ENCODE measurements at regions not wholly inside any gene's neighbourhood (a gene's known extent, or its start where the extent isn't known, plus 50 kb on each side); places are given as distances from the start of the nearest gene placed in this dataset.

DNA sequence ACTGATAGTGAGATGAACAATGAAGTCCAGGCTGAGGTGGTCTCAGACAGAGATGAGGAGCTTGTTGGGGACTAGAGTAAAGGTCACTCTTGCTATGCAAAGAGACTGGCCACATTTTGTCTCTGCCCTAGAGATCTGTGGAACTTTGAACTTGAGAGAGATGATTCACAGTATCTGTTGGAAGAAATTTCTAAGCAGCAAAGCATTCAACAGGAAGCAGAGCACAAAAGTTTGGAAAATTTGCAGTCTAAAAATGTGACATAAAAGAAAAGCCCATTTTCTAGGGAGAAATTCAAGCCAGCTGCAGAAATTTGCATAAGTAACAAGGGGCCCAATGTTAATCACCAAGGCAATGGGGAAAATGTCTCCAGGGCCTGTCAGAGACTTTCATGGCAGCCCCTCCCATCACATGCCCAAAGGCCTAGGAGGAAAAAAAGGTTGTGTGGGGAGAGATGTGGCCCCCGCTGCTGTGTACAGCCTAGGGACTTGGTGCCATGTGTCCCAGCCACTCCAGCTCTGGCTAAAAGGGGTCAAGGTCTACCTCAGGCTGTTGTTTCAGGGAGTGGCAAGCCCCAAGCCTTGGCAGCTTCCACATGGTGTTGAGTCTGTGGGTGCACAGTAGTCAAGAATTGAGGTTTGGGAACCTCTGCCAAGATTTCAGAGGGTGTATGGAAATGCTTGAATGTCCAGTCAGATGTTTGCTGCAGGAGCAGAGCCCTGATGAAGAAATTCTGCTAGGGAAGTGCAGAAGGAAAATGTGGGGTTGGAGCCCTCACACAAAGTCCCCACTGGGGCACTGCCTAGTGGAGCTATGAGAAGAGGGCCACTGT, 262.8 kb downstream of the DKK2 start:
- no peak for DNase-seq (ENCODE audit: low read depth in 4 of 4, low spot score in 3 of 4)

DNA sequence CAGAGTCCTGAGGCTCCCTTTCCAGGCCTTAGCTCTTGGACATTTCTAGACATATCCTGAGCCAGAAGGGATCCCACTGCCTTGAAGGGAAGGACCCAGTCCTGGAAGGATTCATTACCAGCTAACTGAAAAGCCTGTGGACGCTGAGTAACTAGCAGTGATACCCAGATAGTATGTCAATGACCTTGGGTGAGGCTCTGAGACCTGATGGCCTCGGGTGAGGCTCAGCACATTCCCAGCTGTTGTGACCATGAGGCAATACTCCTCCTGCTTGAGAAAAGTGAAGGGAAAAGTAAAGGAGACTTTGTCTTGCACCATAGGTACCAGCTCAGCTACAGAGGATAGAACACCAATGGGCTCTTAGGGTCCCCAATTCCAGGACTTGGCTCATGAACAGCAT, 268.1 kb downstream of the DKK2 start:
- DNase-seq (ENCODE audit: low read depth in 4 of 4, low spot score in 3 of 4) = no peak

DNA sequence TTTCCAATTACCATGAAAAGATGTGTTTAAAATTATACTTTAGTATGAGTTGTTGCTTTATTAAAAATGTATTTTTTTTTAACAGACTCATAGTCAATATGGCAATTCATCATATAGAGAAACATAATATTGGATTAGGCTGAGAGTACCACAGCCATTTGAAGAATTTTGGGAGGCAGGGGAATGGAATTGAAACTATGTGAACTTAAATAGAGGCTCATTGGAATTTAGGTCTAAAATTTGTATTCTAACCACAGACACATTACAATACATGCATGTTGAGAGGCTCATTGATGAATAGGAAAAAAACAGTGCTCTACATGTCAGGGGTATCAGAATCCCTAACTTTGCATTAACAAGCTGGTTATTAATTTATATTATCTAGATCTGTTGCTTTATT, 269.6 kb downstream of the DKK2 start:
- no peak for DNase-seq (ENCODE audit: low read depth in 4 of 4, low spot score in 3 of 4)

DNA sequence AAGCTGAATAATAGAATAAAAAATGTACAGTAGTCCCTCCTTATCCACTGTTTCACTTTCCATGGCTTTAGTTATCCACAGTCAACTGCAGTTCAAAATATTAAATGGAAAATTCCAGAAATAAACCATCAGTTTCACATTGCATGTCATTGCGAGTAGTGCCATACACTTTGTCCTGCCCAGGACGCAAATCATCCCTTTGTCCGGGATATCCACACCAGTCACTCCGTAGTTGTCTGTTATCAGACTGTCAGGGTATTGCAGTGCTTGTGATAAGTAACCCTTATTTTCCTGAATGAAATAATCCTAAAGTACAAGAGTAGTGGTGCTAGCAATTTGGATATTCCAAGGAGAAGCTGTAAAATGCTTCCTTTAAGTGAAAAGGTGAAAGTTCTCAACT, 271.3 kb downstream of the DKK2 start:
- no peak for DNase-seq (ENCODE audit: low read depth in 4 of 4, low spot score in 3 of 4)

DNA sequence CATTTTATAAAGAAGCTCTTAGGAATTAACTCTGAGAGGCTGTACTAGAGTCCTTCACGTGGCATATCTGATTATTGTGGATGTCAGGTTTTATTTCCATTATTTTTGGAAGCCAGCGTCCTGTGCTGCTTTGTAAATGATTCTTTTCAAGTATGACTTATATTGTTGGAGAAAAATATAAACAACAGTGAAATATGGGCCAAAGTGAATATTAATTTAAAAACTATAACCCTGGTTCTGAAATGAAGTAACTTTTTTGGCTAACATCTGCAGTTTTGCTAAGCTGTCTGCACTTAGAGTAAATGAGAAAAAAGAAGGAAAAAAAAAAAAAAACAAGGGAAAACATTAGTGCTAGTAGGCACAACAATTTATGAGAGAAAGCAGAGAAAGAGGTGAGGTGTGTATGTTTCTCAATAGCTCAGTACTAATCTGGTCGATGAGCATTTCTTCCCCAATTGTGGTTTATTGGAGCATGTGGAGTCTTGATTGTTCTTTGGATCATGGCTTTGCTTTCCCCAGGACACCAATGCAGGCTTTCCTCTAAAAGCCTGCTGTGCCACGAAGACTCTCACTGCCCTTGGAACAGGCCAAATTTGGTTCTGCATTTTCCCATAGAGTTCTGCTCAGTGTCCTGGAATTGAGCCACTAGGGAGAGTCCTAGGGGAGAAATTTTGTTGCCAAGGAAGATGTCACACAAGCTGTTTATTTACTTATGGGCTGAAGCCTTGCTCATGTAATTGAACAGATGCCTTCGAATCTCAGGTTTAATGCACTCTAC, 273.3 kb downstream of the DKK2 start:
- no peak for DNase-seq (ENCODE audit: low read depth in 4 of 4, low spot score in 3 of 4)

DNA sequence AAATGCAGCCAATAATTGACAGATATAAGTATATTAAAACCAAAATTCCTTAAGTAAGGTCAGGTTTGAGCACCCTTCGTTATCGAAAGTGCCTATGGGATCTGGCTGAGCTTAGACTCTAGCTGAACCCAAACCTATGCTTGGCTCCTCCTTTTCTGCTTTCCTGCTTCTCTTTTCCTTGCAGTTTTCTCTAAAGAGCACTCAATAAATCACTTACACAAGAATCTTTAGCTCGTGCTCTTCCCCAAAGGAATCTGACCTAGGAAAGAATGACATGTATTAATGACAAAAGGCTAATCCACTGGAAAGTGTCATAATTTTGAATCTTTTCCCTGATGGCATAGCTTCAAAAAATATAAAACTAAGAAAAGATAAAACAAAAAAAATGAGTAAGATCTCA, 282.7 kb downstream of the DKK2 start:
- DNase-seq (ENCODE audit: low read depth in 4 of 4, low spot score in 3 of 4) = no peak

DNA sequence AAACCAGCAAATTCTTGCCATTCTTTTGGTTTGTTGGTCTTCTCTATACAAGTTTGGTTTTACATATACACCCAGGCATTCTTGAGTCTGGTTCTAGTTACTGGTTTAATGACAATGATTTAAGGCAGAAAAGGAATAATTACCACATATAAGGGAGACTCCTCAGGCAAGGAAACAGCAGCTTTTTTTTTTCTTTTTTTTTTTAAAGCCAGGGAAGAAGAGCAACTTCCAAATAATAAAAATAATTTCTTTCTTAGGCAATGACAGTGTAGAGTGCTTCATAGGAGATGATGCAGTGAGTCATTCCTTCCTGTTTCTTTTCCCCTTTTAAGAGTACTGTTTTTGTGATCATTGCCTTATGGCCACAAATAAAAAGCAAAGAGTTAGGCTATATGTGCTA, 289.7 kb downstream of the DKK2 start:
- no peak for DNase-seq (ENCODE audit: low read depth in 4 of 4, low spot score in 3 of 4)

DNA sequence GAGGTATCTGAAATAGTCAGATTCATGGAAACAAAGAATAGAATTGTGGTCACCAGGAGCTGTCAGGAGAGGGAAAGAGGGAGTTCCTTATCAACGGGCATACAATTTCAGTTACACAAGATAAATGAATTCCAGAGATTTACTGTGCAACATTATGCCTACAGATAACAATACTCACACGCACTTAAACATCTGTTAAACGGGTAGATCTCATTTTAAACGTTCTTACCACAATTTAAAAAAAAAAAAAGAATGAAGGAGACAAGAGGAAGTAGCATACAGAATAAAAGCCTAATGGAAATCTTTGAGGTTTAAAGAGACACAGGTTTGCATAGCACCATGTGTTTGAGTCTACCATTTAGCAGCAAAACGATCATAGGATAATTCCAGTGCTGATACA, 298.0 kb downstream of the DKK2 start:
- DNase-seq (ENCODE audit: low read depth in 4 of 4, low spot score in 3 of 4) = no peak

DNA sequence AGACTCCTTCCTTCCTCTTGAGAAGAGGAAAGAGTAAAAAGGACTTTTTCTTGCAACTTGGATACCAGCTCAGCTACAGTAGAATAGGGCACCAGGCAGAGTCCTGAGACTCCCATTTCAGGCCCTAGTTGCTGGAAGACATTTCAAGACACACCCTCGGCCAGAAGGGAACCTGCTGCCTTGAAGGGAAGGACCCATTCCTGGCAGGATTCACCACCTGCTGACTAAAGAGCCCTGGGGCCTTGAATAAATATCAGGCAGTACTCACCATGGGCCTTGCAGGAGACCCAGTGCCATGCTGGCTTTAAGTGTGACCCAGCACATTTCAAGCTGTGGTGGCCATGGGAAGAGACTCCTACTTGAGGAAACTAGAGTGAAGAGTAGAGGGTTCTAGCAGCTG, 317.6 kb downstream of the DKK2 start:
- no peak for DNase-seq (ENCODE audit: low read depth in 4 of 4, low spot score in 3 of 4)

DNA sequence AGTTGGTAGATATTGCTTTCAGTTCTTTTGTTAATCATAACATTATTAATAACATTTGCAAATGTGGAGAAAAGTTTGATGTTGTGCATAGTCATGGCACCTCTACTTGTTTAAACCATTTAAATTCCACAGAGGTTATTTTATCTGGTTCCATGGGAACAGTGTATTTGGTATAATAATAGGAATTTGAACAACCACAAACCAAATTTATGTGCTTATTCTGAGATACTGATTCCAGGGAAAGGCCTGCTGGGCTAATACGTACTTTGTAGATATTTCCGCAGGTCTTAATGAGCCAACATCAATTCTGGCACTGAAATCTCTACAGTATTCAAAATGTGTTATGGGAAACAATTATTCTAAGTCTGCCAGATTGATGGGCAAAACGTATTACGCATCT, 319.0 kb downstream of the DKK2 start:
- no peak for DNase-seq (ENCODE audit: low read depth in 4 of 4, low spot score in 3 of 4)

DNA sequence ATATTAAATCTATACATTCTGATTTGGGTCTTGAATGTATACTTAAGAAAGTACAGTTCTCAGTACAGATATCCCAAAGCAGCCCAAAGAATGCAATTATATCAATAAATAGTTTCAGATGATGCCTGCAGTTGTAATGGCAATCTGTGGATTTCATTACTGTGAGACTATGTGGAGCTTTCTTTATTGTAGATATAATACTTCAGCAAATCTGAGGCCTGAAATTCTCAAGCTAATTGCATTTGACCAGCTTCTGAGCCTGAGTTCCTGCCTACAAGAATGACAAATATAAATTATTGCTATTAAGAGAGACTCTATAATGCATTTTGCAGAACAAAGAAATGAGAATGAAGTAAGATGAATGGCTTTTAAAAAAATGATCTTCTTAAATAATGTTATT, 320.3 kb downstream of the DKK2 start:
- no peak for DNase-seq (ENCODE audit: low read depth in 4 of 4, low spot score in 3 of 4)

DNA sequence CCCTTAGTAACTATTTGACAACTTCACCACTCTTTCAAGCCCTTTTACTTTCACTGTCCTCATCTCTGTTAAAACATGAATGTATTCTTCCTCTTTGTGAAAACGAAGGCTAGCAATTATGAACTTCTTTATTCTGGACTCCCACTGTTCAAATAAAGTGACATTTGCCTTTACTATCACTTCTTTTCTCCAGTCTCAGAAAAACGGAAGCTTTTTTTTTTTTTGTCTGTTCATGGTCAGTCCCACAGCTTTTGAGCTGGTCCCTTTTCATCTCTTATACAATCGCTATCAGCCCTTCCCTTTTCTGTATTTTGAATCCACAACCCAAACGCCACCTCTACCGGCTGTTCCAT, 327.7 kb downstream of the DKK2 start:
- DNase-seq (ENCODE audit: low read depth in 4 of 4, low spot score in 3 of 4) = no peak

DNA sequence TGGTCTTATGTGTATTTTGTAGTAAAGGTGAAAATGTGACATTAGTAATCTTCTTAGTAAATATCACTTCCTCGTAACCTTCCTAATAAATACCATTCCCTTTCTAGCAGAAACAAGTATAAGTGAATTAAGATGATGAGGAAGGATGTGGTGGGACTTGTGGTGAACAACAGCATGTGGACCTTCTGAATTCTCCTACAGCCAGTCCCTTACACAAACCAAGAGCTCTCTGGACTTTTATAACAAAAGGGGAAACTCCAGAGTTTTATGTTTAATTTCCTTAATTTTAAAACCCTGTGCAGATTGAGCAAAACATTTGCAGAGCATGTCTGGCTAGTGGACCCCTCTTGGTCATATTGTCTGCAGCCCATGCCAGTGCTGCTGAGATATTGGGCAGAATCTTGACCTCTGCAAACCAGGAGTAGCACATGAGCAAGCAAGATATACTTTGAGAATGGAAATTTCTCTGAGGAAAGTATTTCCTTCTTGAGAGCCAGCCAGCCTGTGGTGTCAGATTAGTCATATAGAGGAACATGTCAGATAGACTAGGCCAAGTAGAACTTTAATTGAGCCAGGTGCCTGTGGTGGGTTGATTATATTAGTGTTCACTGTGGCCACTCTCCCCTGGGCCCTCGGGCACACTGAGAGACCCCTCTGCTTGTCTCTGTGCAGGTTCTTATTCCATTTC, 328.2 kb downstream of the DKK2 start:
- DNase-seq (ENCODE audit: low read depth in 4 of 4, low spot score in 3 of 4) = no peak

DNA sequence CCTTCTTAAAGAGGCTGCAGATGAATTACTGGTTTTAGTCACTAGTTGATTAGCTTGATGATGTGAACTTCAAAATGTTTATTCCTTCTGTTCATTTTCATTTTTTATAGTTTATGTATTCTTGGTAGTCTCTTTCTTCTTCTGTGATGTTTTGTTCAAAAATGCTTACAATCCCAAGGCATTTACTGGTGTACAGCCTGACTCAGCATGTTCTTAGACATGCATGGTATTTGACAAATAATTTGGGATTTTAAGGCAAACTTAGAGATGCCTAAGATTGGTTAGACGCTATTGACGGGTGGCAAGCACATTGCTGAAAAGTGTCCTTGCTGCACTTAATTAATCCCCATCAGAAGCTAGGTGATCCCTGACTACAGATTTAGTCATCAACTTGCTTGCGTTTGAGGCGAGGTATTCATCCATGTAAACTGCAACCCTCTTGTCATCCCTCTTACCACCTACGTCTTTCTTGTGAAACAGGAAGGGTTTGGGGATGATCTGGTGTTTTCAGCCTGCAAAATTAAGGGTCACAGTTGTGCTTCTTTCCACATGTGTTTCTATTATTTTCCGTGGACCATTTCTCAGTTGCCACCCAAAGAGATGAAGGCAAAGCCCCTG, 331.8 kb downstream of the DKK2 start:
- DNase-seq (ENCODE audit: low read depth in 4 of 4, low spot score in 3 of 4) = no peak

DNA sequence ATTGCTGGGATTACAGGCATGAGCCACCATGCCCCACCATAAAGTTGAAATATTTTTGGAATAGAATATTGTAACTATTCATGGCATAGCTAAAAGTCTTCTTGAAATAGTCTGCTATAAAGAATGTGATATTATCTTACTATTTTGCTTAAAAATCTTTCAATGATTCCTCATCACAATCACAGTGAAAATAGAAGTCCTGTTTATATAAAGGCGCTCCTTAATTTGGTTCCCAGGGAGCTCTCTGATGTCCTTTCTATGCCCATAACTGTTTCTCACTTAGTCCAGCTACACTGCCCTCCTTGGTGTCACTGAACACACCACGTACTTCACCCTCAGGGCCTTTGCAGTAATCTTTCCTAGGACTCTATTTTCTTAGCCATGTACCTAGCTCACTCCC, 331.7 kb upstream of the GIMD1 start:
- DNase-seq (ENCODE audit: low read depth in 4 of 4, low spot score in 3 of 4) = no peak

DNA sequence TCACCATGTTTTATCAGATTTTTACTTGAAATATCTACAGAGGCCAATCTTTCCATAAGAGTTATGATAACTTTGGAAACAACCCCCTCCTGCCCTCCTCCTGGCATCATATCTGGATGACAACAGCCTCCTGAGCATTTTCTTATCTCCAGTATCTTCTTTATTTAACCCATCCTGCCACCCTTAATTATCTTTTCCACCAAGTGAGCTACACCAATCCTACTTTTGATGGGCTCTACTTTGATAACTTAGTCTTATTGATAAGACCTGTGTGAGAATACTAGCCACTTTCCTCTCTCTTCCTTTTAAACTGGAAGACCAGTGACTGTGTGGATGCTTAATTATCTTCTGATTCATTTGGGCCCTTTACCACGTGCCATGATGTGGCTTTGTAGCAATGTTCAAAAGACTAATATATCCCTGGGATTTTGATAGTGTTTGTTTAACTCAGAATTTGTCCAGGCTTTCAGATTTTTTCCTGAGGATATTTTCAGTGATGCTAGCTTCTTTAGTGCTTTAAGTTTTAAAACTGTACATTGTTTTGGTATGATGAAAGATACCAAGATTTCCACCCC, 330.1 kb upstream of the GIMD1 start:
- no peak for DNase-seq (ENCODE audit: low read depth in 4 of 4, low spot score in 3 of 4)

DNA sequence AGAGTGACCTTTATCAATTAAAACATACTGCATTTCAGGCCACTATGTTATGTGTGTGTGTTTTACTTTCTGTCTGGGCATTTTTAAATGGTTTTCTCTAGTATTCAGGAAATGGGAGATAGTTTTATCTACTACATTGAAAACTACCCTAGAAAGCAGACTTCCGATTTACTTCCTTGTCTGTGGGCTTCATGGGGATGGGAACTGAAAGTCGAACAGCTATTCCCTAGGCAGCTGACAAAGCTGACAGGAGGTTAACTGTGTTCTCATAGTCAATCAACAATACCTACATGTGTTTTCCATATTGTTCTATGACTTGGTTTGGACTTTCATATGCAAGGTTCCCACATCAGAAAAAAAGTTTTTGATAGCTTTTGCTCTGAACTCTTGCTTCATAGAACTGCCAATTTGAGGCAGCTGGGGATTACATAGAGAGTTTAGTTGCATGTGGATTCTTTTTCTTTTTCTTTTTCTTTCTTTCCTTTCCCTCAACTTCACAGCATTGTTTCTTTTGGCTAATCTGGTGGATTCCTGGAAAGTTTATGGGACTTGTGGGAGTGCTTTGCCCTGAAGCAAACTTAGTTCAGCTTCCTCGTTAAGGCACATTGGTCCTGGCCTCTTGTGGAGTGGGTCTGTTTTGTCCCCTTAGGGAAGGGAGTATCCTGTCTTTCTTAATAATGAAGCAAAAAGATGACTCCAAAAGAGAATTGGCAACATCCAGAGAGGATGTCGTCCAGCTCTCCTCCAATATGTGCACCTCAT, 327.1 kb upstream of the GIMD1 start:
- no peak for DNase-seq (ENCODE audit: low read depth in 4 of 4, low spot score in 3 of 4)

DNA sequence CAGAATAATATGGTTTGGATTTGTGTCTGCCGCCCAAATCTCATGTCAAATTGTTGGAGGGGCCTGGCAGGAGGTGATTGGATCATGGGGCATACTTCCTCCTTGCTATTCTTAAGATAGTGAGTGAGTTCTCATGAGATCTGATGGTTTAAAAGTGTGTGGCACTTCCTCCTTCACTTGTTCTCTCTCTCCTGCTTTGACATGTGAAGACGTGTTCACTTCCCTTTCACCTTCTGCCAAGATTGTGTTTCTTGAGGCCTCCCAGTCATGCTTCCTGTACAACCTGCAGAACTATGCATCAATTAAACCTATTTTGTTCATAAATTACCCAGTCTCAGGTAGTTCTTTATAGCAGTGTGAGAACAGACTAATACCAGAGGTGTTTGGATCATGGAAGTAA, 325.7 kb upstream of the GIMD1 start:
- no peak for DNase-seq (ENCODE audit: low read depth in 4 of 4, low spot score in 3 of 4)

DNA sequence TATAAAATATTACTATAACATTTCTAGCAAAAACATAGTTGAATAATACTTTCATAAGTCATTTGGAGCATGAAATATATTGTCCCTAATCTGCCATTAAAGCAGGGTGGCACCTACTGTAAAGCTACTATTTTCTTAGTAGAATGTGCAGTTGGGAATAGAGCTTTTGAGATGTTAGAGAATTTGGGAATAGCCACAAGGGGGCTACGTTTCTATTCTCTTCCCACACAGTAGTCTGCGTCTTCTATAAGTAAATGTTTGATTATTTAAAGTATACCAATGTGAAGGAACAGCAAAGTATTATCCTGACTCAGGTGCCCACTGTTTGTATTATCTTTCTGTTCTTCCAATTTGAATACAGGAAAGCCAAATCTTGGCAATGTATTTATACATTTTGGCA, 323.2 kb upstream of the GIMD1 start:
- no peak for DNase-seq (ENCODE audit: low read depth in 4 of 4, low spot score in 3 of 4)

DNA sequence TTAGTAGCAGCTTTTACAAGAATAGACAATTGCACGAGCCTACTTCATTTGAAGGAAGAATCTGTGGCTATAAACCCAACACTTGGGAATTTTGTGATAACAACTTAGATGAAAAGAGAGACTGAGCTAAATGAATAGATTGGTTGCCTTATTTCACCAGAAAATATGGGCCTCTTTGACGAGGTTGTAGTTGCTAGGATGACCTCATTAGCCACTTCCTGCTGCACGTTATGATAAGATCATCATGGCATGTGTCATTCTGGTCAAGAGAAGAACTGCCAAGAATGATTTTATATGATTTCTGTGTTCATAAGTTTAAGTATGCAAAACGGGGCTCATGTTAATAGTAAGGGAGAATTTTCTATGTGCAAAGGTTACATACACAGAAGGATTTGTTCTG, 321.9 kb upstream of the GIMD1 start:
- no peak for DNase-seq (ENCODE audit: low read depth in 4 of 4, low spot score in 3 of 4)
